Neuronal stem cell (in vitro differentiated cells): ENCODE measurements at regions not wholly inside any gene's neighbourhood (a gene's known extent, or its start where the extent isn't known, plus 50 kb on each side); places are given as distances from the start of the nearest gene placed in this dataset.
A peak's percentile ranks its signal among the peaks of the same experiment; 100 is the strongest.

Source experiments
- DNase-seq: peaks from one replicate; pipeline ENCODE4 v3.0.0-alpha.2; 2013; ENCODE audit warnings: low spot score
- H2AFZ ChIP-seq: one replicate; pipeline ENCODE4 v1.6.1; 2013; ENCODE audit warnings: mild to moderate bottlenecking, low read length, inconsistent platforms
- H2AK5ac ChIP-seq: 2 replicates; pipeline ENCODE4 v1.6.1; 2013; ENCODE audit warnings: low read depth, mild to moderate bottlenecking, inconsistent platforms, low read length, moderate library complexity, mixed read lengths
- H2BK120ac ChIP-seq: 2 replicates; pipeline ENCODE4 v1.6.1; 2013; ENCODE audit warnings: low read depth, mild to moderate bottlenecking, inconsistent platforms, low read length, moderate library complexity, mixed read lengths
- H2BK12ac ChIP-seq: one replicate; pipeline ENCODE4 v1.6.1; 2013; ENCODE audit warnings: low read length, inconsistent platforms
- H2BK15ac ChIP-seq: 2 replicates; pipeline ENCODE4 v1.6.1; 2013; ENCODE audit warnings: mild to moderate bottlenecking, low read length, inconsistent platforms, mixed read lengths
- H2BK5ac ChIP-seq: one replicate; pipeline ENCODE4 v1.6.1; 2013; ENCODE audit warnings: inconsistent platforms, mild to moderate bottlenecking, low read length, moderate library complexity
- H3K14ac ChIP-seq: one replicate; pipeline ENCODE4 v1.6.1; 2013; ENCODE audit warnings: low read length, inconsistent platforms
- H3K18ac ChIP-seq: 2 replicates; pipeline ENCODE4 v1.6.1; 2013; ENCODE audit warnings: low read length, inconsistent platforms
- H3K23ac ChIP-seq: 2 replicates; pipeline ENCODE4 v1.6.1; 2013; ENCODE audit warnings: low read depth, mild to moderate bottlenecking, mixed read lengths, low read length, inconsistent platforms; ENCODE audit not compliant: poor library complexity
- H3K27ac ChIP-seq: replicated peaks from 3 replicates; pipeline ENCODE4 v1.5.1; 2013; ENCODE audit warnings: low read length, inconsistent platforms
- H3K27me3 ChIP-seq, 3 experiments: 2 replicates each; pipeline ENCODE4 v1.6.1; 2013; ENCODE audit warnings: low read length in 3 of 3, mild to moderate bottlenecking in 2 of 3, inconsistent platforms in 1 of 3, low read depth in 1 of 3, mixed read lengths in 1 of 3, moderate library complexity in 1 of 3; ENCODE audit not compliant: control insufficient read depth in 3 of 3, insufficient read depth in 3 of 3
- H3K36me3 ChIP-seq, 2 donors: replicated peaks in 1 of 2; 2 replicates each; pipeline ENCODE4 v1.6.1; 2013; ENCODE audit warnings: low read length in 2 of 2; ENCODE audit not compliant: control insufficient read depth in 2 of 2, insufficient read depth in 2 of 2
- H3K4ac ChIP-seq: 2 replicates; pipeline ENCODE4 v1.6.1; 2013; ENCODE audit warnings: inconsistent platforms, mild to moderate bottlenecking, low read length, moderate library complexity
- H3K4me1 ChIP-seq, 2 donors: 1 replicate in 1 of 2; 2 replicates in 1 of 2; pipeline ENCODE4 v1.6.1; 2013; ENCODE audit warnings: low read length in 2 of 2, low read depth in 1 of 2; ENCODE audit not compliant: control insufficient read depth in 2 of 2, insufficient read depth in 1 of 2
- H3K4me2 ChIP-seq: one replicate; pipeline ENCODE4 v1.6.1; 2013; ENCODE audit warnings: mild to moderate bottlenecking, low read length, inconsistent platforms; ENCODE audit not compliant: insufficient read depth, poor library complexity, severe bottlenecking
- H3K4me3 ChIP-seq, 2 donors: 2 replicates each; pipeline ENCODE4 v1.5.1; 2013; ENCODE audit warnings: low read length in 2 of 2, mild to moderate bottlenecking in 2 of 2, inconsistent platforms in 1 of 2, moderate library complexity in 1 of 2
- H3K79me1 ChIP-seq: one replicate; pipeline ENCODE4 v1.6.1; 2013; ENCODE audit warnings: low read depth, mild to moderate bottlenecking, inconsistent platforms, low read length, moderate library complexity
- H3K9ac ChIP-seq: one replicate; pipeline ENCODE4 v1.6.1; 2013; ENCODE audit warnings: mild to moderate bottlenecking, low read depth, low read length, inconsistent platforms; ENCODE audit not compliant: poor library complexity
- H3K9me3 ChIP-seq, 2 donors: replicated peaks in 1 of 2; 2 replicates each; pipeline versions ENCODE3 to v1.6.1; 2013; ENCODE audit warnings: low read length in 2 of 2, mild to moderate bottlenecking in 2 of 2, inconsistent platforms in 1 of 2, low read depth in 1 of 2, mixed read lengths in 1 of 2, moderate library complexity in 1 of 2; ENCODE audit not compliant: control insufficient read depth in 2 of 2, insufficient read depth in 1 of 2
- H4K8ac ChIP-seq: one replicate; pipeline ENCODE4 v1.6.1; 2013; ENCODE audit warnings: low read depth, mild to moderate bottlenecking, inconsistent platforms, low read length, moderate library complexity
- H4K91ac ChIP-seq: one replicate; pipeline ENCODE4 v1.6.1; 2013; ENCODE audit warnings: low read length, low read depth, mild to moderate bottlenecking, inconsistent platforms; ENCODE audit not compliant: poor library complexity
- WGBS, 2 donors: extraction: QIAGEN DNeasy Blood & Tissue Kit; methylation state at CpG; one replicate each; pipeline ENCODE4 v1.1.7; 2013; ENCODE audit warnings: missing lambda C conversion rate in 2 of 2, mixed read lengths in 1 of 2; ENCODE audit not compliant: insufficient read length in 2 of 2, insufficient replicate concordance in 1 of 2; ENCODE audit errors: extremely low coverage in 2 of 2; 5-methylcytosine and 5-hydroxymethylcytosine counted together

DNA sequence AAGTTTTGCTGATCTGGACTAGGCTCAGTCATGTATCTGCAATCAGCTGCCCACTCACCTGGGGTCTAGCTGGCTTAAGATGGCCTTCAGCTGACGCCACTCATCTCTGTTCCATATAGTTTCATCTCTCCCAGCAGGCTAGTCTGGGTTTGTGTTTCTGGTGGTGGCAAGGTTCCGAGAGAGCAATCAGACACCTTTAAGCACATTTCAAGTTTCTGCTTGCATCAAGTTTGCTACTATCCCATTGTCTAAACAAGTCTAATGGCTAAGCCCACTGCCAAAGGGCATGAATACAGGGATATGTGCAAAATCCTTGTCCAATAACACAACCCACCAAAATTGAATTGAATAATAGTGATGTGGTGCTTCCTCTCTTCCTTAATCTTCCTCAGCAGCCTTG is 251.7 kb downstream of the PIK3R1 start:
- Histone ChIP-seq H2AK5ac (no peak overlapping the region), H3K9ac (no peak overlapping the region), H2BK5ac (no peak overlapping the region), H3K9me3 (no peaks in the 10 kb centered on the region), H2AFZ (no peak overlapping the region), H3K14ac (no peak overlapping the region), H3K36me3 (no peaks in the 10 kb centered on the region), H4K8ac (no peak overlapping the region), H3K4me3 (no peak overlapping the region), H3K4ac (no peak overlapping the region), H3K4me1 (no peaks in the 10 kb centered on the region), H2BK120ac (no peak overlapping the region), H4K91ac (no peak overlapping the region), H2BK15ac (no peak overlapping the region), H3K27me3 (peaks cover 0 to 5% (median 0%) of the 10 kb centered on the region in 3 experiments), H3K18ac (peak overlapping the region; percentile 30), H3K27ac (no peak overlapping the region), H3K4me2 (no peak overlapping the region), H3K79me1 (no peaks in the 10 kb centered on the region), H2BK12ac (no peak overlapping the region), H3K23ac (no peak overlapping the region)
- DNase-seq = no peak
- no CpG with 5 or more reads among the region's 2 CpGs for WGBS, 2 donors

- H3K27ac ChIP-seq = no peak overlapping the region
- no peak overlapping the region for H2AK5ac ChIP-seq
- no peak overlapping the region for H2BK15ac ChIP-seq
- H3K79me1 ChIP-seq = no peaks in the 10 kb centered on the region
- no peak overlapping the region for H3K9ac ChIP-seq
- no peak overlapping the region for H2BK12ac ChIP-seq
- H3K36me3 ChIP-seq = no peaks in the 10 kb centered on the region
- H3K4me2 ChIP-seq = no peak overlapping the region
- H4K8ac ChIP-seq = no peak overlapping the region
- no peak overlapping the region for H4K91ac ChIP-seq
- no peak overlapping the region for H3K4me3 ChIP-seq
- no peak overlapping the region for H3K14ac ChIP-seq
- H3K4ac ChIP-seq = no peak overlapping the region
- H2BK5ac ChIP-seq = no peak overlapping the region
- H2AFZ ChIP-seq = no peak overlapping the region
- DNase-seq = no peak
- H3K4me1 ChIP-seq = no peaks in the 10 kb centered on the region
- H3K23ac ChIP-seq = no peak overlapping the region
- H3K27me3 ChIP-seq = peaks cover 0 to 3% (median 0%) of the 10 kb centered on the region in 3 experiments
- no peak overlapping the region for H3K18ac ChIP-seq
- no peak overlapping the region for H2BK120ac ChIP-seq
- H3K9me3 ChIP-seq = no peaks in the 10 kb centered on the region
- no CpG with 5 or more reads among the region's 2 CpGs for WGBS, 2 donors
These were observed 252.2 kb downstream of the PIK3R1 start for GRCh38 chr5:68467794-68468193.

DNA sequence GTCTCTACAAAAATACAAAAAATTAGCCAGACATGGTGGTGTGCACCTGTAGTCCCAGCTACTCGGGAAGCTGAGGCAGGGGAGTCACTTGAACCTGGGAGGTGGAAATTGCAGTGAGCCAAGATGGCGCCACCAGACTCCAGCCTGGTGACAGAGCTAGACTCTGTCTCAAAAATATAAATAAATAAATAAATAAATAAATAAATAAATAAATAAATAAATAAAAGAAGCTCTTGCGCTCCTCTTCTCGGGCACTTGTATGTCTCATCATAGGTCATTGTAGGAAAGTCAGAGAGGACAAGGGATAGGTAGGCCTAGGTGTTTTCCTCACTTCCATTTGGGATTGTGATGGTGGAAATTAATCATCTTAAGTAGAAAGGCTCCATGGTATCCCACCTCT is 252.8 kb downstream of the PIK3R1 start:
- H2BK15ac ChIP-seq = no peak overlapping the region
- H3K4ac ChIP-seq = no peak overlapping the region
- H3K27me3 ChIP-seq = no peaks in the 10 kb centered on the region
- H3K4me3 ChIP-seq = no peak overlapping the region
- H3K9me3 ChIP-seq = no peaks in the 10 kb centered on the region
- H4K91ac ChIP-seq = no peak overlapping the region
- H3K18ac ChIP-seq = no peak overlapping the region
- no peak overlapping the region for H2BK5ac ChIP-seq
- WGBS, 2 donors = no CpG with 5 or more reads among the region's 4 CpGs
- no peak for DNase-seq
- H2BK12ac ChIP-seq = no peak overlapping the region
- no peaks in the 10 kb centered on the region for H3K79me1 ChIP-seq
- H3K27ac ChIP-seq = no peak overlapping the region
- no peak overlapping the region for H3K4me2 ChIP-seq
- no peak overlapping the region for H2AK5ac ChIP-seq
- no peak overlapping the region for H2AFZ ChIP-seq
- H3K4me1 ChIP-seq = no peaks in the 10 kb centered on the region
- H3K36me3 ChIP-seq = no peaks in the 10 kb centered on the region
- H3K9ac ChIP-seq = no peak overlapping the region
- no peak overlapping the region for H3K23ac ChIP-seq
- no peak overlapping the region for H3K14ac ChIP-seq
- H2BK120ac ChIP-seq = no peak overlapping the region
- no peak overlapping the region for H4K8ac ChIP-seq

GRCh38 chr5:68475476-68475983 is 260.0 kb downstream of the PIK3R1 start:
- no peaks in the 10 kb centered on the region for H3K79me1 ChIP-seq
- no peak overlapping the region for H4K8ac ChIP-seq
- no peak overlapping the region for H2AK5ac ChIP-seq
- H3K9ac ChIP-seq = no peak overlapping the region
- no peak overlapping the region for H3K23ac ChIP-seq
- H3K27me3 ChIP-seq = no peaks in the 10 kb centered on the region
- no peaks in the 10 kb centered on the region for H3K9me3 ChIP-seq
- no peaks in the 10 kb centered on the region for H3K4me1 ChIP-seq
- H3K36me3 ChIP-seq = no peaks in the 10 kb centered on the region
- H2AFZ ChIP-seq = no peak overlapping the region
- no peak overlapping the region for H4K91ac ChIP-seq
- no peak overlapping the region for H3K27ac ChIP-seq
- no peak overlapping the region for H3K4me2 ChIP-seq
- no peak overlapping the region for H3K4ac ChIP-seq
- H2BK120ac ChIP-seq = no peak overlapping the region
- DNase-seq = no peak
- H3K14ac ChIP-seq = no peak overlapping the region
- H3K18ac ChIP-seq = no peak overlapping the region
- H2BK5ac ChIP-seq = no peak overlapping the region
- H2BK15ac ChIP-seq = no peak overlapping the region
- no peak overlapping the region for H3K4me3 ChIP-seq
- no CpG with 5 or more reads among the region's 7 CpGs for WGBS, 2 donors
- H2BK12ac ChIP-seq = no peak overlapping the region
